ENCODE measurements at regions not wholly inside any gene's neighbourhood (a gene's known extent, or its start where the extent isn't known, plus 50 kb on each side); places are given as distances from the start of the nearest gene placed in this dataset.

GRCh38 chr5:125743939-125744338 is 679.3 kb upstream of the GRAMD2B start:
- Histone ChIP-seq H3K4me1 (ENCODE audit: control insufficient read depth, insufficient read depth, low read length, poor library complexity, severe bottlenecking) (no peaks in the 10 kb centered on the region), H3K4me3 (ENCODE audit: low read depth, low read length) (no peak overlapping the region), H3K9me3 (ENCODE audit: control insufficient read depth in 2 of 2, low read length in 2 of 2) (no peaks in the 10 kb centered on the region), H3K27ac (ENCODE audit: insufficient read depth, low read length, poor library complexity, severe bottlenecking) (no peak overlapping the region), H3K27me3 (ENCODE audit: control insufficient read depth, insufficient read depth, low read length) (no peaks in the 10 kb centered on the region), H3K36me3 (ENCODE audit: control insufficient read depth, insufficient read depth, low read length) (no peaks in the 10 kb centered on the region)
- no peak for ATAC-seq (ENCODE audit: low read depth in 2 of 2)
- no peak for DNase-seq
- H3K27me3 Mint-ChIP-seq, result no peaks in the 10 kb centered on the region
- H3K4me3 Mint-ChIP-seq, result no peak overlapping the region
- peaks cover 0 to 26% (median 1%) of the 10 kb centered on the region in 7 donors for H3K9me3 Mint-ChIP-seq
- no peak overlapping the region for H3K27ac Mint-ChIP-seq
- no peaks in the 10 kb centered on the region for H3K36me3 Mint-ChIP-seq
- H3K4me1 Mint-ChIP-seq, result no peaks in the 10 kb centered on the region

- no peaks in the 10 kb centered on the region for H3K27me3 Mint-ChIP-seq
- ATAC-seq (ENCODE audit: low read depth in 2 of 2) (no peak), DNase-seq (no peak)
- H3K4me1 ChIP-seq (ENCODE audit: control insufficient read depth, insufficient read depth, low read length, poor library complexity, severe bottlenecking), result no peaks in the 10 kb centered on the region
- H3K27me3 ChIP-seq (ENCODE audit: control insufficient read depth, insufficient read depth, low read length), result no peaks in the 10 kb centered on the region
- H3K27ac ChIP-seq (ENCODE audit: insufficient read depth, low read length, poor library complexity, severe bottlenecking), result no peak overlapping the region
- H3K9me3 Mint-ChIP-seq, result peaks cover 1 to 21% (median 3%) of the 10 kb centered on the region in 7 donors
- H3K4me3 Mint-ChIP-seq, result no peak overlapping the region
- no peaks in the 10 kb centered on the region for H3K4me1 Mint-ChIP-seq
- no peaks in the 10 kb centered on the region for H3K9me3 ChIP-seq (ENCODE audit: control insufficient read depth in 2 of 2, low read length in 2 of 2)
- no peak overlapping the region for H3K27ac Mint-ChIP-seq
- no peak overlapping the region for H3K4me3 ChIP-seq (ENCODE audit: low read depth, low read length)
- no peaks in the 10 kb centered on the region for H3K36me3 ChIP-seq (ENCODE audit: control insufficient read depth, insufficient read depth, low read length)
- H3K36me3 Mint-ChIP-seq, result no peaks in the 10 kb centered on the region
These were observed 676.3 kb upstream of the GRAMD2B start for GRCh38 chr5:125746917-125747316.

- DNase-seq (no peak), ATAC-seq (ENCODE audit: low read depth in 2 of 2) (no peak)
- no peaks in the 10 kb centered on the region for H3K4me1 ChIP-seq (ENCODE audit: control insufficient read depth, insufficient read depth, low read length, poor library complexity, severe bottlenecking)
- H3K27ac ChIP-seq (ENCODE audit: insufficient read depth, low read length, poor library complexity, severe bottlenecking), result no peak overlapping the region
- Mint-ChIP-seq H3K27ac (no peak overlapping the region), H3K4me1 (no peaks in the 10 kb centered on the region), H3K27me3 (no peaks in the 10 kb centered on the region), H3K9me3 (peaks cover 1 to 16% (median 3%) of the 10 kb centered on the region in 7 donors), H3K36me3 (no peaks in the 10 kb centered on the region), H3K4me3 (no peak overlapping the region)
- H3K36me3 ChIP-seq (ENCODE audit: control insufficient read depth, insufficient read depth, low read length), result no peaks in the 10 kb centered on the region
- no peak overlapping the region for H3K4me3 ChIP-seq (ENCODE audit: low read depth, low read length)
- no peaks in the 10 kb centered on the region for H3K27me3 ChIP-seq (ENCODE audit: control insufficient read depth, insufficient read depth, low read length)
- H3K9me3 ChIP-seq (ENCODE audit: control insufficient read depth in 2 of 2, low read length in 2 of 2), result no peaks in the 10 kb centered on the region
These were observed 672.9 kb upstream of the GRAMD2B start for GRCh38 chr5:125750147-125750860.

GRCh38 chr5:125750861-125751186 is 672.4 kb upstream of the GRAMD2B start:
- peaks cover 1 to 16% (median 3%) of the 10 kb centered on the region in 7 donors for H3K9me3 Mint-ChIP-seq
- no peaks in the 10 kb centered on the region for H3K4me1 ChIP-seq (ENCODE audit: control insufficient read depth, insufficient read depth, low read length, poor library complexity, severe bottlenecking)
- H3K4me3 Mint-ChIP-seq, result no peak overlapping the region
- H3K27ac Mint-ChIP-seq, result no peak overlapping the region
- no peaks in the 10 kb centered on the region for H3K27me3 ChIP-seq (ENCODE audit: control insufficient read depth, insufficient read depth, low read length)
- no peaks in the 10 kb centered on the region for H3K9me3 ChIP-seq (ENCODE audit: control insufficient read depth in 2 of 2, low read length in 2 of 2)
- DNase-seq (no peak), ATAC-seq (ENCODE audit: low read depth in 2 of 2) (no peak)
- H3K27ac ChIP-seq (ENCODE audit: insufficient read depth, low read length, poor library complexity, severe bottlenecking), result no peak overlapping the region
- H3K27me3 Mint-ChIP-seq, result no peaks in the 10 kb centered on the region
- H3K4me1 Mint-ChIP-seq, result no peaks in the 10 kb centered on the region
- no peaks in the 10 kb centered on the region for H3K36me3 ChIP-seq (ENCODE audit: control insufficient read depth, insufficient read depth, low read length)
- no peak overlapping the region for H3K4me3 ChIP-seq (ENCODE audit: low read depth, low read length)
- no peaks in the 10 kb centered on the region for H3K36me3 Mint-ChIP-seq

GRCh38 chr5:125756456-125756855 is 666.8 kb upstream of the GRAMD2B start:
- Histone ChIP-seq H3K9me3 (ENCODE audit: control insufficient read depth in 2 of 2, low read length in 2 of 2) (no peaks in the 10 kb centered on the region), H3K4me3 (ENCODE audit: low read depth, low read length) (no peak overlapping the region), H3K36me3 (ENCODE audit: control insufficient read depth, insufficient read depth, low read length) (no peaks in the 10 kb centered on the region), H3K27me3 (ENCODE audit: control insufficient read depth, insufficient read depth, low read length) (no peaks in the 10 kb centered on the region), H3K4me1 (ENCODE audit: control insufficient read depth, insufficient read depth, low read length, poor library complexity, severe bottlenecking) (no peaks in the 10 kb centered on the region), H3K27ac (ENCODE audit: insufficient read depth, low read length, poor library complexity, severe bottlenecking) (no peak overlapping the region)
- Mint-ChIP-seq H3K9me3 (peaks cover 2 to 21% (median 4%) of the 10 kb centered on the region in 7 donors), H3K4me3 (no peak overlapping the region), H3K4me1 (no peaks in the 10 kb centered on the region), H3K27ac (no peak overlapping the region), H3K27me3 (no peaks in the 10 kb centered on the region), H3K36me3 (no peaks in the 10 kb centered on the region)
- ATAC-seq (ENCODE audit: low read depth in 2 of 2), result no peak
- no peak for DNase-seq

- no peak overlapping the region for H3K27ac Mint-ChIP-seq
- no peaks in the 10 kb centered on the region for H3K27me3 ChIP-seq (ENCODE audit: control insufficient read depth, insufficient read depth, low read length)
- H3K27me3 Mint-ChIP-seq, result no peaks in the 10 kb centered on the region
- DNase-seq (no peak), ATAC-seq (ENCODE audit: low read depth in 2 of 2) (no peak)
- H3K4me1 Mint-ChIP-seq, result no peaks in the 10 kb centered on the region
- H3K36me3 ChIP-seq (ENCODE audit: control insufficient read depth, insufficient read depth, low read length), result no peaks in the 10 kb centered on the region
- H3K4me1 ChIP-seq (ENCODE audit: control insufficient read depth, insufficient read depth, low read length, poor library complexity, severe bottlenecking), result no peaks in the 10 kb centered on the region
- H3K27ac ChIP-seq (ENCODE audit: insufficient read depth, low read length, poor library complexity, severe bottlenecking), result no peak overlapping the region
- peaks cover 0 to 6% of the 10 kb centered on the region in 2 experiments for H3K9me3 ChIP-seq (ENCODE audit: control insufficient read depth in 2 of 2, low read length in 2 of 2)
- H3K36me3 Mint-ChIP-seq, result no peaks in the 10 kb centered on the region
- no peak overlapping the region for H3K4me3 Mint-ChIP-seq
- H3K4me3 ChIP-seq (ENCODE audit: low read depth, low read length), result no peak overlapping the region
- H3K9me3 Mint-ChIP-seq, result peaks cover 4 to 12% (median 6%) of the 10 kb centered on the region in 7 donors
These were observed 656.5 kb upstream of the GRAMD2B start for GRCh38 chr5:125766706-125767105.

GRCh38 chr5:125775896-125776295 is 647.3 kb upstream of the GRAMD2B start:
- no peak overlapping the region for H3K27ac Mint-ChIP-seq
- H3K9me3 Mint-ChIP-seq, result peaks cover 0 to 3% (median 0%) of the 10 kb centered on the region in 7 donors
- Histone ChIP-seq H3K9me3 (ENCODE audit: control insufficient read depth in 2 of 2, low read length in 2 of 2) (no peaks in the 10 kb centered on the region), H3K27ac (ENCODE audit: insufficient read depth, low read length, poor library complexity, severe bottlenecking) (no peak overlapping the region), H3K4me3 (ENCODE audit: low read depth, low read length) (no peak overlapping the region), H3K4me1 (ENCODE audit: control insufficient read depth, insufficient read depth, low read length, poor library complexity, severe bottlenecking) (no peaks in the 10 kb centered on the region), H3K36me3 (ENCODE audit: control insufficient read depth, insufficient read depth, low read length) (no peaks in the 10 kb centered on the region), H3K27me3 (ENCODE audit: control insufficient read depth, insufficient read depth, low read length) (no peaks in the 10 kb centered on the region)
- H3K27me3 Mint-ChIP-seq, result no peaks in the 10 kb centered on the region
- DNase-seq (no peak), ATAC-seq (ENCODE audit: low read depth in 2 of 2) (no peak)
- no peaks in the 10 kb centered on the region for H3K4me1 Mint-ChIP-seq
- H3K36me3 Mint-ChIP-seq, result no peaks in the 10 kb centered on the region
- H3K4me3 Mint-ChIP-seq, result no peak overlapping the region

- no peaks in the 10 kb centered on the region for H3K27me3 Mint-ChIP-seq
- ATAC-seq (ENCODE audit: low read depth in 2 of 2) (no peak), DNase-seq (no peak)
- no peaks in the 10 kb centered on the region for H3K36me3 Mint-ChIP-seq
- H3K27ac Mint-ChIP-seq, result no peak overlapping the region
- no peaks in the 10 kb centered on the region for H3K4me1 Mint-ChIP-seq
- no peaks in the 10 kb centered on the region for H3K4me1 ChIP-seq (ENCODE audit: control insufficient read depth, insufficient read depth, low read length, poor library complexity, severe bottlenecking)
- no peaks in the 10 kb centered on the region for H3K36me3 ChIP-seq (ENCODE audit: control insufficient read depth, insufficient read depth, low read length)
- H3K27me3 ChIP-seq (ENCODE audit: control insufficient read depth, insufficient read depth, low read length), result no peaks in the 10 kb centered on the region
- H3K4me3 Mint-ChIP-seq, result no peak overlapping the region
- no peaks in the 10 kb centered on the region for H3K9me3 ChIP-seq (ENCODE audit: control insufficient read depth in 2 of 2, low read length in 2 of 2)
- peaks cover 0 to 2% (median 0%) of the 10 kb centered on the region in 7 donors for H3K9me3 Mint-ChIP-seq
- H3K27ac ChIP-seq (ENCODE audit: insufficient read depth, low read length, poor library complexity, severe bottlenecking), result no peak overlapping the region
- H3K4me3 ChIP-seq (ENCODE audit: low read depth, low read length), result no peak overlapping the region
These were observed 646.5 kb upstream of the GRAMD2B start for GRCh38 chr5:125776656-125777139.
